Prostate gland (tissue), 2 donors: ENCODE measurements at regions not wholly inside any gene's neighbourhood (a gene's known extent, or its start where the extent isn't known, plus 50 kb on each side); places are given as distances from the start of the nearest gene placed in this dataset.

Experiments used
- DNase-seq: peaks from one replicate; pipeline ENCODE4 v3.0.0-alpha.2; 2019; ENCODE audit warnings: low spot score
- H3K27ac ChIP-seq, 2 donors: fragments of 200-600 bp; sonication (generic); 2 replicates each; pipeline ENCODE4 v1.5.1; 2017 to 2019
- H3K27me3 ChIP-seq: fragments of 200-600 bp; sonication (generic); replicated peaks from 2 replicates; pipeline ENCODE4 v1.5.1; 2019; ENCODE audit not compliant: insufficient read depth
- H3K36me3 ChIP-seq, 2 donors: fragments of 200-600 bp; sonication (generic); 1 replicate in 1 of 2; 2 replicates in 1 of 2; pipeline versions ENCODE4 v1.5.1 to v1.8.1; 2017 to 2019
- H3K4me1 ChIP-seq: fragments of 200-600 bp; sonication (generic); replicated peaks from 2 replicates; pipeline ENCODE4 v1.5.1; 2019
- H3K4me3 ChIP-seq, 2 donors: fragments of 200-600 bp; sonication (generic); 2 replicates each; pipeline ENCODE4 v1.5.1; 2017 to 2019
- H3K9me3 ChIP-seq: fragments of 200-600 bp; sonication (generic); 2 replicates; pipeline ENCODE4 v1.5.1; 2017
- POLR2A ChIP-seq: fragments of 450-650 bp; IDR thresholded peaks from one replicate; pipeline ENCODE4 v1.6.1; 2016; ENCODE audit warnings: antibody characterized with exemption, mild to moderate bottlenecking
- POLR2AphosphoS5 ChIP-seq: sonication (generic); formaldehyde crosslinking; IDR thresholded peaks from one replicate; pipeline ENCODE4 v1.6.1; 2017; ENCODE audit warnings: antibody characterized with exemption
- WGBS: methylation state at CpG from one replicate; pipeline ENCODE4 v1.1.5; 2018; 5-methylcytosine and 5-hydroxymethylcytosine counted together
- intact Hi-C: fragments of 100-400 bp; cut with DNase I; formaldehyde crosslinking; loops from one replicate; pipeline ENCODE4 v1.14.2; 2022
- TF ChIP-seq, protein P1 (sequence below), 4 experiments: fragments of 200-600 bp in 2 of 4; fragments of 450-650 bp in 2 of 4; sonication (generic) in 2 of 4; IDR thresholded peaks; 1 replicate in 3 of 4; 2 replicates in 1 of 4; pipeline ENCODE4 v1.5.1; 2016 to 2019; ENCODE audit warnings: antibody characterized with exemption in 4 of 4, mild to moderate bottlenecking in 2 of 4, moderate library complexity in 2 of 4

DNA sequence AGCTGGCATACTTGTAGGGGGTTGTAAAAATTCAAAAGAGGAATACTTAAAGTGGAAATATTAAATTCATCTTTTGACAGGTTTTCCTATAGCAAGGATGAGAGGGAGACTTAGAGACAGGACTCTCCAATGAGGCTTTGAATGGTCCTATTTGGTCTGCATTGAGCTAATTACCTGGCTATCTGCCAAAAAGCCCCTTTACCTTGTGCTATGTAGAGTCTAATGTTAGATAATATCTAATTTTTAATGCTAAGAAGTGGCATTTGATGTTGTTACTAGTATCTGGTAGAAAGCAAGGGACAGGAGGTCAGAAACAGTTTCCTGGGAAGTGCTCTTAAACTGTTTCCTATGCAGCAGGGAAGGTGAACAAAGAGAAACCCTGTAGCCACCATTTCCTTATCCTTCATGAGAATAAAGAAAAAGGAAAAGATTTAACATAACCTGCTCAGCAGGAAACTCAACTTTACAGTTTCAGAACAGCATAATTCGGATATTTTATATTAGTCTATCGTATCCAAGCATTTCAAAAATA lies 550.0 kb downstream of the SOX5 start:
- intact Hi-C loops, result no loop called here
- Histone ChIP-seq H3K27me3 (no peaks in the 10 kb centered on the region), H3K27ac (no peak overlapping the region), H3K36me3 (no peaks in the 10 kb centered on the region), H3K9me3 (no peaks in the 10 kb centered on the region), H3K4me3 (no peak overlapping the region), H3K4me1 (no peaks in the 10 kb centered on the region)
- no peak for TF ChIP-seq POLR2A
- TF ChIP-seq, protein P1, sequence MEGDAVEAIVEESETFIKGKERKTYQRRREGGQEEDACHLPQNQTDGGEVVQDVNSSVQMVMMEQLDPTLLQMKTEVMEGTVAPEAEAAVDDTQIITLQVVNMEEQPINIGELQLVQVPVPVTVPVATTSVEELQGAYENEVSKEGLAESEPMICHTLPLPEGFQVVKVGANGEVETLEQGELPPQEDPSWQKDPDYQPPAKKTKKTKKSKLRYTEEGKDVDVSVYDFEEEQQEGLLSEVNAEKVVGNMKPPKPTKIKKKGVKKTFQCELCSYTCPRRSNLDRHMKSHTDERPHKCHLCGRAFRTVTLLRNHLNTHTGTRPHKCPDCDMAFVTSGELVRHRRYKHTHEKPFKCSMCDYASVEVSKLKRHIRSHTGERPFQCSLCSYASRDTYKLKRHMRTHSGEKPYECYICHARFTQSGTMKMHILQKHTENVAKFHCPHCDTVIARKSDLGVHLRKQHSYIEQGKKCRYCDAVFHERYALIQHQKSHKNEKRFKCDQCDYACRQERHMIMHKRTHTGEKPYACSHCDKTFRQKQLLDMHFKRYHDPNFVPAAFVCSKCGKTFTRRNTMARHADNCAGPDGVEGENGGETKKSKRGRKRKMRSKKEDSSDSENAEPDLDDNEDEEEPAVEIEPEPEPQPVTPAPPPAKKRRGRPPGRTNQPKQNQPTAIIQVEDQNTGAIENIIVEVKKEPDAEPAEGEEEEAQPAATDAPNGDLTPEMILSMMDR (IDR thresholded peaks at IDR 0.05), result no peak
- no peak for DNase-seq
- WGBS, result 24% methylated on average over 2 of the region's 2 CpGs

- Histone ChIP-seq H3K27me3 (no peaks in the 10 kb centered on the region), H3K4me3 (no peak overlapping the region), H3K4me1 (no peaks in the 10 kb centered on the region), H3K27ac (no peak overlapping the region), H3K36me3 (no peaks in the 10 kb centered on the region), H3K9me3 (no peaks in the 10 kb centered on the region)
- WGBS, result 23% methylated on average over 3 of the region's 3 CpGs
- no peak for DNase-seq
- no peak for TF ChIP-seq POLR2A
- TF ChIP-seq, protein P1 (IDR thresholded peaks at IDR 0.05), result no peak
- TF ChIP-seq POLR2AphosphoS5, result no peak
- intact Hi-C loops, result no loop called here
Observed at GRCh38 chr12:23415180-23415579, 534.3 kb downstream of the SOX5 start.

DNA sequence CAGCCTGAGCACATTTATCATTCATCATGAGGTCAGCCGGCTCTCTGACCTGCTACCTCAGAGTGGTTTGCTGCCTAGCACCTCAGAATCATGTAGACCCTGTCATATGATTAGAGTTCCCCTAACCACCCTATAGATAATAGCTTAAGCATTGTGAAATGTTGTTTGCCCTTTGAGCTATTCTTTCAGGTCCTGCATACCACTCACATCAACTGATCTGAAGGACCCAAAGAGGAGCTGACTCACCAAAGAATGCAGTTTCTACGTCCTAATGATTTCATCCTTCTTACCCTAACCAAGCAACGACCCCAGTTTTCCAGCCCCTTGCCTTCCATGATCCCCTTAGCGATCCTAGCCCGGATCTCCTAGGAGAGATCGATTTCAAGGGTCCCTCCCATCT lies 527.9 kb downstream of the SOX5 start:
- H3K36me3 ChIP-seq, result no peaks in the 10 kb centered on the region
- intact Hi-C loops, result no loop called here
- 77% methylated on average over 6 of the region's 6 CpGs for WGBS

GRCh38 chr12:23423097-23423687 lies 526.3 kb downstream of the SOX5 start:
- Histone ChIP-seq H3K9me3 (no peaks in the 10 kb centered on the region), H3K36me3 (no peaks in the 10 kb centered on the region), H3K4me1 (no peaks in the 10 kb centered on the region), H3K4me3 (no peak overlapping the region), H3K27me3 (no peaks in the 10 kb centered on the region), H3K27ac (no peak overlapping the region)
- WGBS, result 91% methylated on average over 5 of the region's 5 CpGs
- intact Hi-C loops, result no loop called here
- no peak for DNase-seq
- TF ChIP-seq POLR2A (no peak), POLR2AphosphoS5 (no peak)
- TF ChIP-seq, protein P1 (IDR thresholded peaks at IDR 0.05), result no peak

More for the DNA sequence above, 527.9 kb downstream of the SOX5 start:
- Histone ChIP-seq H3K27ac (no peak overlapping the region), H3K9me3 (no peaks in the 10 kb centered on the region), H3K4me1 (no peaks in the 10 kb centered on the region), H3K27me3 (no peaks in the 10 kb centered on the region), H3K4me3 (no peak overlapping the region)
- DNase-seq, result no peak
- no peak for TF ChIP-seq POLR2A
- TF ChIP-seq, protein P1 (IDR thresholded peaks at IDR 0.05), result no peak
- no peak for TF ChIP-seq POLR2AphosphoS5

DNA sequence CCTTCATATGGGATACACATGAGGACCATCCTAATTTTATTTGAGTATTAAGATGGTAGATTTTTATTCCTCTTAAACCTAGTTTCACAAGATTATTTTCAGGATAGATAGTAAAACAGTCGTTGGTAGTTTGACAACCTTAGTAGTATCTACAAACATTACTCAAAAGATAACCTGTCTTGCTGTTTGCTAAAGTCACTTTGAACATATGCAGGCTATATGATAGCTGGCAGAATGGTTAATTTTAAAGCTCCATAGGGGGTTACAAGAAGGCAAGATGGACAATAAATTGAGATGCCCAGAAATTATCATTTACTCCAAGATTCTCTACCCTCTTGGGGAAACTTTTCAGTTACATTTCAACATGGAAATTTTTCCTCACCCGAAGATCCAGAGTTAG lies 525.7 kb downstream of the SOX5 start:
- no peaks in the 10 kb centered on the region for H3K27me3 ChIP-seq
- no peaks in the 10 kb centered on the region for H3K36me3 ChIP-seq
- DNase-seq, result no peak
- 51% methylated on average over 2 of the region's 2 CpGs for WGBS
- TF ChIP-seq POLR2A (no peak), POLR2AphosphoS5 (no peak)
- TF ChIP-seq, protein P1 (IDR thresholded peaks at IDR 0.05), result no peak
- no peak overlapping the region for H3K4me3 ChIP-seq
- H3K4me1 ChIP-seq, result no peaks in the 10 kb centered on the region
- no peaks in the 10 kb centered on the region for H3K9me3 ChIP-seq
- H3K27ac ChIP-seq, result no peak overlapping the region
- intact Hi-C loops, result no loop called here
